ENCODE measurements at regions not wholly inside any gene's neighbourhood (a gene's known extent, or its start where the extent isn't known, plus 50 kb on each side); places are given as distances from the start of the nearest gene placed in this dataset.

DNA sequence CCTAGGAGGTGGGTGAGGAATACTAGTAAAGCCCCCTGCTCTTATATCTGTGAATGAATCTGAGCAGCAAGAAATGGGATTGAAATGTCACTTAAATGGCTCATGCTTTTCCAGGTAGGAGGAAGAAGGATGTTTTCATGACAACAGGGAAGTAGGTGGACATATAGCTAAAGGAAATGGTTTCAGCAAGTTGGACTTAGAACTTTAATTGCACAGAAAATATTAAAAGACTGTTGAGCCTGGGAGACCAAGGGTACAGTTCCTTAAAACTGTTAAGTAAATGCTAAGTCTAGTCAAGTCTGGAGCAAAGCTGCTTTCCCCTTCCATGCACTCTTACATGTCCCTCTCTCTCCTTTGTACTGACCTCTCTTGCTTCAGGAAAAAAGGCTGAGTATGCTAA is 301.3 kb downstream of the HGF start:
- TF ChIP-seq, protein P1, sequence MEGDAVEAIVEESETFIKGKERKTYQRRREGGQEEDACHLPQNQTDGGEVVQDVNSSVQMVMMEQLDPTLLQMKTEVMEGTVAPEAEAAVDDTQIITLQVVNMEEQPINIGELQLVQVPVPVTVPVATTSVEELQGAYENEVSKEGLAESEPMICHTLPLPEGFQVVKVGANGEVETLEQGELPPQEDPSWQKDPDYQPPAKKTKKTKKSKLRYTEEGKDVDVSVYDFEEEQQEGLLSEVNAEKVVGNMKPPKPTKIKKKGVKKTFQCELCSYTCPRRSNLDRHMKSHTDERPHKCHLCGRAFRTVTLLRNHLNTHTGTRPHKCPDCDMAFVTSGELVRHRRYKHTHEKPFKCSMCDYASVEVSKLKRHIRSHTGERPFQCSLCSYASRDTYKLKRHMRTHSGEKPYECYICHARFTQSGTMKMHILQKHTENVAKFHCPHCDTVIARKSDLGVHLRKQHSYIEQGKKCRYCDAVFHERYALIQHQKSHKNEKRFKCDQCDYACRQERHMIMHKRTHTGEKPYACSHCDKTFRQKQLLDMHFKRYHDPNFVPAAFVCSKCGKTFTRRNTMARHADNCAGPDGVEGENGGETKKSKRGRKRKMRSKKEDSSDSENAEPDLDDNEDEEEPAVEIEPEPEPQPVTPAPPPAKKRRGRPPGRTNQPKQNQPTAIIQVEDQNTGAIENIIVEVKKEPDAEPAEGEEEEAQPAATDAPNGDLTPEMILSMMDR (optimal IDR thresholded peaks at IDR 0.05 in 1 of 3, IDR thresholded peaks at IDR 0.05 in 1 of 3, conservative IDR thresholded peaks at IDR 0.05 in 1 of 3; ENCODE audit: extremely low read depth in 1 of 3, insufficient read depth in 2 of 3, low read length in 3 of 3) = no peak
- no peak for TF ChIP-seq EZH2 (IDR thresholded peaks at IDR 0.05; ENCODE audit: low read length)
